HepG2 (cell line): ENCODE measurements at regions not wholly inside any gene's neighbourhood (a gene's known extent, or its start where the extent isn't known, plus 50 kb on each side); places are given as distances from the start of the nearest gene placed in this dataset.

ENCODE experiments used
- AGO2 ChIP-seq: fragments of 200-400 bp; formaldehyde crosslinking; optimal IDR thresholded peaks from 2 replicates; pipeline ENCODE3; 2017; ENCODE audit warnings: mild to moderate bottlenecking, low read depth, low read length, moderate library complexity
- AHDC1 ChIP-seq: sonication (generic); formaldehyde crosslinking; IDR thresholded peaks from 2 replicates; pipeline ENCODE4 v1.5.1; 2020; ENCODE audit warnings: mild to moderate bottlenecking, missing genetic modification reagents, borderline replicate concordance
- CCAR2 ChIP-seq: fragments of 200-400 bp; formaldehyde crosslinking; optimal IDR thresholded peaks from 2 replicates; pipeline ENCODE3; 2018; ENCODE audit warnings: low read depth, mild to moderate bottlenecking, low read length, moderate library complexity
- DDIT3 ChIP-seq: sonication (generic); formaldehyde crosslinking; IDR thresholded peaks from 2 replicates; pipeline ENCODE4 v1.4.0; 2020; ENCODE audit warnings: mild to moderate bottlenecking, missing genetic modification reagents
- ETV6 ChIP-seq: sonication (generic); formaldehyde crosslinking; conservative IDR thresholded peaks from 2 replicates; pipeline ENCODE4 v1.4.0; 2020; ENCODE audit warnings: missing genetic modification reagents
- FOXO1 ChIP-seq: sonication (generic); formaldehyde crosslinking; IDR thresholded peaks from 2 replicates; pipeline ENCODE4 v1.4.0; 2020; ENCODE audit warnings: missing genetic modification reagents
- HMG20B ChIP-seq: conservative IDR thresholded peaks from 2 replicates; pipeline ENCODE4 v1.6.1; 2016; ENCODE audit warnings: missing genetic modification reagents, missing compliant biosample characterization
- HNRNPL ChIP-seq: fragments of 200-400 bp; formaldehyde crosslinking; IDR thresholded peaks from 2 replicates; pipeline ENCODE4 v1.6.1; 2017; ENCODE audit warnings: mild to moderate bottlenecking, low read depth, low read length
- KDM4B ChIP-seq: sonication (generic); formaldehyde crosslinking; IDR thresholded peaks from 2 replicates; pipeline ENCODE4 v1.4.0; 2020; ENCODE audit warnings: missing genetic modification reagents
- MIER2 ChIP-seq: IDR thresholded peaks from 2 replicates; pipeline ENCODE4 v1.6.1; 2016; ENCODE audit warnings: missing biosample characterization, missing genetic modification reagents
- NFE2L2 ChIP-seq: fragments of 150-350 bp; IDR thresholded peaks from 2 replicates; pipeline ENCODE4 v1.6.1; 2014; ENCODE audit warnings: low read length
- RBFOX2 ChIP-seq: fragments of 200-400 bp; formaldehyde crosslinking; IDR thresholded peaks from 2 replicates; pipeline ENCODE4 v1.6.1; 2017; ENCODE audit warnings: low read depth, mild to moderate bottlenecking, low read length
- REPIN1 ChIP-seq: sonication (generic); formaldehyde crosslinking; IDR thresholded peaks from 2 replicates; pipeline ENCODE4 v1.8.0; 2022; ENCODE audit warnings: missing genetic modification reagents, low read depth, mild to moderate bottlenecking, borderline replicate concordance
- TBL1XR1 ChIP-seq: fragments of 150-350 bp; IDR thresholded peaks from 2 replicates; pipeline ENCODE4 v1.6.1; 2014; ENCODE audit warnings: borderline replicate concordance, low read length; ENCODE audit not compliant: partially characterized antibody
- TFDP2 ChIP-seq: sonication (generic); formaldehyde crosslinking; IDR thresholded peaks from 2 replicates; pipeline ENCODE4 v1.4.0; 2020; ENCODE audit warnings: missing genetic modification reagents
- ZEB1 ChIP-seq: IDR thresholded peaks from 2 replicates; pipeline ENCODE4 v1.6.1; 2012; ENCODE audit warnings: mild to moderate bottlenecking, low read depth, inconsistent platforms; ENCODE audit not compliant: insufficient replicate concordance
- ZNF160 ChIP-seq: sonication (generic); formaldehyde crosslinking; IDR thresholded peaks from 2 replicates; pipeline ENCODE4 v1.8.0; 2022; ENCODE audit warnings: mild to moderate bottlenecking, inconsistent platforms, missing genetic modification reagents
- TF ChIP-seq, protein P1 (sequence below): sonication (generic); formaldehyde crosslinking; IDR thresholded peaks from 2 replicates; pipeline ENCODE4 v1.4.0; 2020; ENCODE audit warnings: missing genetic modification reagents, mild to moderate bottlenecking, borderline replicate concordance
- TF ChIP-seq, protein P2 (sequence below): sonication (generic); formaldehyde crosslinking; IDR thresholded peaks from 2 replicates; pipeline ENCODE4 v1.5.0; 2020; ENCODE audit warnings: mild to moderate bottlenecking, missing genetic modification reagents, moderate library complexity

DNA sequence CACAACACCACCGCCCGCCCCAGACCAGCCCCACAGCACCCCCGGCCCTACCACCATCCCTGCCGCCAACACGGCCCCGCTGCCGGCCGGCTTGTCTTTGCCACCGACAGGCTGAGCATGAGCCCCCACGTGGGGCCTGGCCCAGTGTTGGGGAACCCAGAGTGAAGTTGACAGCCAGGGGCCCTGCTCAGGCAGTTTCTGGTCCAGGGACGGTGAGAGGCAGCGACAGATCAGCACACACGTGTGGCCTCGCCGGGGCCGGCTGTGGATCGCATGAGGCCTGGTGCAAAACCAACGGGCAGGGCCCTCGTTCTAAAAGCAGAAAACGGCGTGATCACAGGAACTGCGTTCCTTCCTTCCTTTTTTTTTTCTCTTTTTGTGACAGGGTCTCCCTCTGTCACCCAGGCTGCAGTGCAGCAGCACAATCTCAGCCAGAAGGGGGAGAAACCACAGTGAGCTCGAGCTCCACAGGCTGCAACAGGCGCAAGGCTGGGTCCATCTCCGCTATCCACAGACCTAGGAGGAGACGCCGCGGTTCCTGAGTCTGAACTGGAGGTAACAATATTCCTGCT is 50.5 kb upstream of the FBRSL1 start (continued):
- TF ChIP-seq REPIN1, result no peak
- TF ChIP-seq, protein P1, sequence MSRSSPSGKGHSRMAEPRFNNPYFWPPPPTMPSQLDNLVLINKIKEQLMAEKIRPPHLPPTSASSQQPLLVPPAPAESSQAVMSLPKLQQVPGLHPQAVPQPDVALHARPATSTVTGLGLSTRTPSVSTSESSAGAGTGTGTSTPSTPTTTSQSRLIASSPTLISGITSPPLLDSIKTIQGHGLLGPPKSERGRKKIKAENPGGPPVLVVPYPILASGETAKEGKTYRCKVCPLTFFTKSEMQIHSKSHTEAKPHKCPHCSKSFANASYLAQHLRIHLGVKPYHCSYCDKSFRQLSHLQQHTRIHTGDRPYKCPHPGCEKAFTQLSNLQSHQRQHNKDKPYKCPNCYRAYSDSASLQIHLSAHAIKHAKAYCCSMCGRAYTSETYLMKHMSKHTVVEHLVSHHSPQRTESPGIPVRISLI (CRISPR knock-in tag), result no peak
- no peak for TF ChIP-seq NFE2L2
- no peak for TF ChIP-seq KDM4B (CRISPR knock-in tag)
- no peak for TF ChIP-seq CCAR2
- TF ChIP-seq, protein P2, sequence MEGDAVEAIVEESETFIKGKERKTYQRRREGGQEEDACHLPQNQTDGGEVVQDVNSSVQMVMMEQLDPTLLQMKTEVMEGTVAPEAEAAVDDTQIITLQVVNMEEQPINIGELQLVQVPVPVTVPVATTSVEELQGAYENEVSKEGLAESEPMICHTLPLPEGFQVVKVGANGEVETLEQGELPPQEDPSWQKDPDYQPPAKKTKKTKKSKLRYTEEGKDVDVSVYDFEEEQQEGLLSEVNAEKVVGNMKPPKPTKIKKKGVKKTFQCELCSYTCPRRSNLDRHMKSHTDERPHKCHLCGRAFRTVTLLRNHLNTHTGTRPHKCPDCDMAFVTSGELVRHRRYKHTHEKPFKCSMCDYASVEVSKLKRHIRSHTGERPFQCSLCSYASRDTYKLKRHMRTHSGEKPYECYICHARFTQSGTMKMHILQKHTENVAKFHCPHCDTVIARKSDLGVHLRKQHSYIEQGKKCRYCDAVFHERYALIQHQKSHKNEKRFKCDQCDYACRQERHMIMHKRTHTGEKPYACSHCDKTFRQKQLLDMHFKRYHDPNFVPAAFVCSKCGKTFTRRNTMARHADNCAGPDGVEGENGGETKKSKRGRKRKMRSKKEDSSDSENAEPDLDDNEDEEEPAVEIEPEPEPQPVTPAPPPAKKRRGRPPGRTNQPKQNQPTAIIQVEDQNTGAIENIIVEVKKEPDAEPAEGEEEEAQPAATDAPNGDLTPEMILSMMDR, result peak; percentile 37; the same call in 1 of the 2 replicates
- no peak for TF ChIP-seq HMG20B (CRISPR knock-in tag)
- TF ChIP-seq ZNF160, result no peak
- no peak for TF ChIP-seq HNRNPL
- no peak for TF ChIP-seq MIER2
- TF ChIP-seq RBFOX2, result no peak
- TF ChIP-seq TFDP2, result no peak
- no peak for TF ChIP-seq TBL1XR1
- no peak for TF ChIP-seq ZEB1
- TF ChIP-seq FOXO1 (CRISPR knock-in tag), result no peak
- no peak for TF ChIP-seq AHDC1 (CRISPR knock-in tag)
- TF ChIP-seq AGO2, result no peak
- no peak for TF ChIP-seq DDIT3 (CRISPR knock-in tag)
- no peak for TF ChIP-seq ETV6 (CRISPR knock-in tag)
